Spleen (tissue), 11 donors: ENCODE measurements at regions not wholly inside any gene's neighbourhood (a gene's known extent, or its start where the extent isn't known, plus 50 kb on each side); places are given as distances from the start of the nearest gene placed in this dataset.

Source experiments
- DNase-seq: peaks from one replicate; pipeline ENCODE4 v3.0.0-alpha.2; 2020
- H3K27ac ChIP-seq, 8 donors: fragments of 200-600 bp; sonication (generic) in 7 of 8; 1 replicate in 4 of 8; 2 replicates in 4 of 8; pipeline versions ENCODE4 v1.5.0 to v1.8.0; 2016 to 2021; ENCODE audit warnings: inconsistent platforms in 4 of 8, mild to moderate bottlenecking in 4 of 8, moderate library complexity in 1 of 8
- H3K27me3 ChIP-seq, 7 donors: fragments of 200-600 bp; sonication (generic) in 6 of 7; replicated peaks in 1 of 7; 1 replicate in 4 of 7; 2 replicates in 3 of 7; pipeline versions ENCODE4 v1.5.0 to v1.8.0; 2016 to 2021; ENCODE audit warnings: inconsistent platforms in 3 of 7, mild to moderate bottlenecking in 1 of 7
- H3K36me3 ChIP-seq, 6 donors: fragments of 200-600 bp; sonication (generic) in 5 of 6; 1 replicate in 4 of 6; 2 replicates in 2 of 6; pipeline versions ENCODE4 v1.5.0 to v1.8.0; 2016 to 2021; ENCODE audit warnings: inconsistent platforms in 2 of 6
- H3K4me1 ChIP-seq, 6 donors: fragments of 200-600 bp; sonication (generic) in 5 of 6; 1 replicate in 3 of 6; 2 replicates in 3 of 6; pipeline versions ENCODE4 v1.5.0 to v1.8.0; 2016 to 2021; ENCODE audit warnings: inconsistent platforms in 3 of 6
- H3K4me3 ChIP-seq, 8 donors: fragments of 200-600 bp; sonication (generic) in 7 of 8; 1 replicate in 4 of 8; 2 replicates in 4 of 8; pipeline versions ENCODE4 v1.5.0 to v1.8.0; 2016 to 2021; ENCODE audit warnings: inconsistent platforms in 4 of 8, mild to moderate bottlenecking in 4 of 8, moderate library complexity in 2 of 8
- H3K9me3 ChIP-seq, 8 donors: fragments of 200-600 bp; sonication (generic) in 7 of 8; 1 replicate in 4 of 8; 2 replicates in 4 of 8; pipeline versions ENCODE4 v1.5.0 to v1.8.0; 2016 to 2021; ENCODE audit warnings: inconsistent platforms in 4 of 8
- POLR2A ChIP-seq, 3 donors: fragments of 450-650 bp; IDR thresholded peaks; one replicate each; pipeline ENCODE4 v1.5.1; 2017; ENCODE audit warnings: antibody characterized with exemption in 3 of 3, mild to moderate bottlenecking in 1 of 3
- POLR2AphosphoS5 ChIP-seq, 3 donors: sonication (generic); formaldehyde crosslinking; IDR thresholded peaks; one replicate each; pipeline ENCODE4 v1.5.1; 2017; ENCODE audit warnings: antibody characterized with exemption in 3 of 3
- WGBS, 5 donors: extraction: QIAGEN DNeasy Blood & Tissue Kit in 3 of 5; methylation state at CpG; one replicate each; pipeline versions ENCODE4 v1.1.5 to v1.1.7; 2013 to 2018; 5-methylcytosine and 5-hydroxymethylcytosine counted together
- intact Hi-C: fragments of 100-400 bp; cut with DNase I; formaldehyde crosslinking; loops from one replicate; pipeline ENCODE4 v1.15.0; 2023; ENCODE audit warnings: low total_unique reads
- TF ChIP-seq, protein P1 (sequence below), 11 experiments: fragments of 200-600 bp in 7 of 11; fragments of 450-650 bp in 4 of 11; sonication (generic) in 4 of 11; IDR thresholded peaks in 8 of 11; conservative IDR thresholded peaks in 3 of 11; 1 replicate in 7 of 11; 2 replicates in 4 of 11; pipeline versions ENCODE4 v1.4.0 to v1.8.0; 2016 to 2021; ENCODE audit warnings: antibody characterized with exemption in 11 of 11, inconsistent platforms in 4 of 11, mild to moderate bottlenecking in 1 of 11
- donor health status: healthy with polysubstance abuse.
- donor health status: DM: no; HTN: no; CAD: no; lungs with moderate emphysema.
- donor health status: DM: no; HTN: no; CAD: no.
- donor health status: Bipolar disorder and iron deficiency.
- donor health status: healthy.
- donor health status: DM: no; HTN: no; CAD: no.
- donor health status: DM: yes; HTN: yes; CAD: no.

DNA sequence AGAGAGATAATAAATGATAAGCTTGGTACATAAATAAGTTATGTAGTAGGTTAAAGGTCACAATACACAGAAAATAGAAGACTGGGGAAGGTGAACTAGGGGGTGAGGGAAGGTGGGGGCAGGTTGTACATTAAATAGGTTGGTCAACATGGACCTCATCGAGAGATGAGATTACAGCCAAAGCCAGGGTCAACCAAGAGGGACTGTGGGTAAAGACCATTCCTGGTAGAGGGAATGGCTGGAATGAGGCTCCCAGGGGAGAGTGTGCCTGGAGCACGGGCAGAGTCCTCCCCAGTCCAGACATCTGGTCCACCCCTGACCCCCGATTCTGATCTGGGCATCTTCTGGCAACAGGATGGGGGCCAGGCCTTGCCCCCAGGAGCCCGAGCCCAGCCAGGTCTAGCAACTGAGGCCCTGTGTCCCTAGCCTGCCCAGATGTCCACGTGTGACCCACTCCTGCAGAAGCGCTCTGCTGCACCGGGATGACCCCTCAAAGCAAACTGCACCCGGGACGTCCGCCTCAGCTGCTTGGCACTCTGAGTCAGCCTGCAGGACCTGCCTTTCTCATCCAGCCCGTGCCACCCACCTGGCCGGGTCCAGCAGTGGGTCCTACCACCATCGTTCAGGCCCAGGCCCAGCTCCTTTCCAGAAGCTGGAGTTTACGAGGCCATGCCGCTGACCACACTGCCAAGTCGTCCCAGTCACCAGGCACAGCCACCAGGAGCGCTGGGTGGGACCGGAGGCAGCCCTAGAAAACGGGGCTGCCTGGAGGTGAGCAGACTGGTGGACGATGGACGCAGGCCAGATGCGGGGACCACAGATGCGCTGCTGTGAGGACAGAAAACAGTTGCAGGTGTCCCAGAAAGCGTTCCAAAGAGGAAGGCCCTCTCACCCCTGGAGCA, 56.2 kb upstream of the ID2 start:
- no peak overlapping the region for H3K4me3 ChIP-seq
- peaks cover 0 to 13% (median 5%) of the 10 kb centered on the region in 6 donors for H3K4me1 ChIP-seq
- H3K27me3 ChIP-seq: no peaks in the 10 kb centered on the region
- no peaks in the 10 kb centered on the region for H3K9me3 ChIP-seq
- 90 to 94% (median 92%) methylated on average over 21 to 24 of the region's 24 CpGs for WGBS, 5 donors
- H3K27ac ChIP-seq: no peak overlapping the region
- intact Hi-C loops: no loop called here
- H3K36me3 ChIP-seq: no peaks in the 10 kb centered on the region
- TF ChIP-seq, protein P1, sequence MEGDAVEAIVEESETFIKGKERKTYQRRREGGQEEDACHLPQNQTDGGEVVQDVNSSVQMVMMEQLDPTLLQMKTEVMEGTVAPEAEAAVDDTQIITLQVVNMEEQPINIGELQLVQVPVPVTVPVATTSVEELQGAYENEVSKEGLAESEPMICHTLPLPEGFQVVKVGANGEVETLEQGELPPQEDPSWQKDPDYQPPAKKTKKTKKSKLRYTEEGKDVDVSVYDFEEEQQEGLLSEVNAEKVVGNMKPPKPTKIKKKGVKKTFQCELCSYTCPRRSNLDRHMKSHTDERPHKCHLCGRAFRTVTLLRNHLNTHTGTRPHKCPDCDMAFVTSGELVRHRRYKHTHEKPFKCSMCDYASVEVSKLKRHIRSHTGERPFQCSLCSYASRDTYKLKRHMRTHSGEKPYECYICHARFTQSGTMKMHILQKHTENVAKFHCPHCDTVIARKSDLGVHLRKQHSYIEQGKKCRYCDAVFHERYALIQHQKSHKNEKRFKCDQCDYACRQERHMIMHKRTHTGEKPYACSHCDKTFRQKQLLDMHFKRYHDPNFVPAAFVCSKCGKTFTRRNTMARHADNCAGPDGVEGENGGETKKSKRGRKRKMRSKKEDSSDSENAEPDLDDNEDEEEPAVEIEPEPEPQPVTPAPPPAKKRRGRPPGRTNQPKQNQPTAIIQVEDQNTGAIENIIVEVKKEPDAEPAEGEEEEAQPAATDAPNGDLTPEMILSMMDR (IDR thresholded peaks at IDR 0.05 in 8 of 11, conservative IDR thresholded peaks at IDR 0.05 in 3 of 11): no peak
- no peak for TF ChIP-seq POLR2AphosphoS5 (IDR thresholded peaks at IDR 0.05)
- TF ChIP-seq POLR2A (IDR thresholded peaks at IDR 0.05): no peak
- DNase-seq: no peak

DNA sequence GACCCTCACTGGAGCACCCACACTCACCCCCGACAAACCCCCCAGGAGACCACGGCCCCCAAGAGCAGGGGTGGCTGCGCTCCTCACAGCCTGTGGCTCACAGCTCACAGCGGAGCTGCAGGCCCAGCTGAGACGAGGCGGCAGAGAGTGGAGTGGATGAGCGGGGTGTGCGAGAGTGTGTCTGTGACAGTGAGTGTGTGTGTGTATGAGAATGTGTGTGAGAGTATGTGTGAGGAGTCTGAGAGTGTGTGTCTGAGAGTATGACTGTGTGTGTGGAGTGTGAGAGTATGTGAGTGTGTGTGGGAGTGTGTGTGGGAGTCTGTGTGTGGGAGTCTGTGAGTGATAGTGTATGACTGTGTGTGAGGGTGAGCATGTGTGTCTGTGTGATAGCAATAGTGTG, 55.3 kb upstream of the ID2 start:
- WGBS, 5 donors: 90 to 95% (median 93%) methylated on average over 8 of the region's 8 CpGs
- peaks cover 0 to 18% (median 4%) of the 10 kb centered on the region in 6 donors for H3K4me1 ChIP-seq
- H3K36me3 ChIP-seq: no peaks in the 10 kb centered on the region
- H3K9me3 ChIP-seq: no peaks in the 10 kb centered on the region
- intact Hi-C loops: no loop called here
- H3K4me3 ChIP-seq: no peak overlapping the region
- H3K27me3 ChIP-seq: no peaks in the 10 kb centered on the region
- no peak for TF ChIP-seq POLR2A (IDR thresholded peaks at IDR 0.05)
- no peak for TF ChIP-seq POLR2AphosphoS5 (IDR thresholded peaks at IDR 0.05)
- TF ChIP-seq, protein P1 (IDR thresholded peaks at IDR 0.05 in 8 of 11, conservative IDR thresholded peaks at IDR 0.05 in 3 of 11): no peak
- DNase-seq: no peak
- H3K27ac ChIP-seq: no peak overlapping the region

DNA sequence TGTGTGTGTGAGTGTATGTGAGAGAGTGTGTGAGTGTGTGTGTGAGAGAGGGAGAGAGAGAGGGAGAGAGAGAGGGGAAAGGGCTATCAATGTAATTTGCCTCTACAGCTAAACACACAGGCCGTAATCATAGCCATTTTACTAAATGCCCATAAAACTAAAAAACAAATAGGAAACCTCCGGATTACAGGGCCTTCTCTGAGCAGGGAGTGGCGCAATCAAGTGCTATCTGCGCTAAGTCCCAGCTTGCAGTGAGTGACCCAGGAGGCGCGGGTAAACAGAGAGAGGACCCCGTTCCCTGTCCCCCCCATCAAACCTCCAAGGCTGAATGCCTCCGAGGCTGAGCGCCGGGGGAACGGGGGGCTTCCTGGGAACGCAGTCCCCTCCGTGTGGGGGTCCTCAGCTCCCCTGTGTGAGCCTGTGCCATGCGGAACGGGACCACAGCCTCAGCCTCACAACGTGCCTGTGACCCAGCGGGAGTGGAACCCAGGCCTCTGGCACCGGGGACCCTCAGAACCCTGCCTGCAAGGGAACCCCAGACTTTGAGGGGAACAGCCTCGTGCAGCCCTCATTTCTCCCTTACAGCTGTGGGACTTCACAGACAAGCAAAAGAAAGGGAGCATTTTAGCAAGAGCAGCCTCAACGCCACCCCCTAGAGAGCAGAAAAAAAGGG, 54.7 kb upstream of the ID2 start:
- no peaks in the 10 kb centered on the region for H3K27me3 ChIP-seq
- H3K36me3 ChIP-seq: no peaks in the 10 kb centered on the region
- TF ChIP-seq POLR2A (IDR thresholded peaks at IDR 0.05): no peak
- TF ChIP-seq, protein P1 (IDR thresholded peaks at IDR 0.05 in 8 of 11, conservative IDR thresholded peaks at IDR 0.05 in 3 of 11): no peak
- no peak for TF ChIP-seq POLR2AphosphoS5 (IDR thresholded peaks at IDR 0.05)
- no peak overlapping the region for H3K4me3 ChIP-seq
- intact Hi-C loops: no loop called here
- no peak overlapping the region for H3K27ac ChIP-seq
- DNase-seq: no peak
- H3K4me1 ChIP-seq: peaks cover 0 to 22% (median 4%) of the 10 kb centered on the region in 6 donors
- 83 to 93% (median 88%) methylated on average over 9 to 20 of the region's 20 CpGs for WGBS, 5 donors
- H3K9me3 ChIP-seq: no peaks in the 10 kb centered on the region

DNA sequence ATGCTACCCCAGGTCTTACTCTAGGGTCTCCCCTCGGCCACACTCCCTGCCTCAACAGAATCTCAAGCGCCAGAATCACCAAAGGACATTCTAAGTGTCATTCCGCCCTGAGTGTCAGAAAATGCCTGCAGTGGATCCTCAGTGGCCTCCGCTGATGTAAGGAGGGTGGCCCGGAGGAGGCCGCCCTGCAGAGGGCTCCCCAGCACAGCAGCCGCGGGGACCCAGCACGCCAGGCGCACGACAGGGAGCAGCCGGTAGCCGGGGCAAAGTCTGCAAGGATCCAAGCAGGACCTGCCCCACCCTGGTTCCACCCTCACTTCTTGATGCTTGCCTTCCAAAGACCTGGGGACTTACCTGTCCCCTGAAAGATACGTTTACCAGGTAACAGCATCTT, 54.2 kb upstream of the ID2 start:
- Histone ChIP-seq H3K36me3 (no peaks in the 10 kb centered on the region), H3K9me3 (no peaks in the 10 kb centered on the region), H3K4me3 (no peak overlapping the region), H3K4me1 (peaks cover 0 to 22% (median 4%) of the 10 kb centered on the region in 6 donors), H3K27me3 (no peaks in the 10 kb centered on the region), H3K27ac (no peak overlapping the region)
- 92 to 96% (median 95%) methylated on average over 4 to 14 of the region's 14 CpGs for WGBS, 5 donors
- TF ChIP-seq POLR2AphosphoS5 (IDR thresholded peaks at IDR 0.05) (no peak), POLR2A (IDR thresholded peaks at IDR 0.05) (no peak)
- TF ChIP-seq, protein P1 (IDR thresholded peaks at IDR 0.05 in 8 of 11, conservative IDR thresholded peaks at IDR 0.05 in 3 of 11): no peak
- no peak for DNase-seq
- intact Hi-C loops: no loop called here
